22Rv1 (cell line): ENCODE measurements at regions not wholly inside any gene's neighbourhood (a gene's known extent, or its start where the extent isn't known, plus 50 kb on each side); places are given as distances from the start of the nearest gene placed in this dataset.

Experiments used
- H3K27ac ChIP-seq: fragments of 450-650 bp; 2 replicates; pipeline ENCODE4 v1.5.1; 2017
- ZFX ChIP-seq: fragments of 450-650 bp; IDR thresholded peaks from 2 replicates; pipeline ENCODE4 v1.6.1; 2017; ENCODE audit warnings: antibody characterized with exemption, borderline replicate concordance
- TF ChIP-seq, protein P1 (sequence below): fragments of 450-650 bp; IDR thresholded peaks from 2 replicates; pipeline ENCODE4 v1.5.1; 2017; ENCODE audit warnings: mild to moderate bottlenecking

DNA sequence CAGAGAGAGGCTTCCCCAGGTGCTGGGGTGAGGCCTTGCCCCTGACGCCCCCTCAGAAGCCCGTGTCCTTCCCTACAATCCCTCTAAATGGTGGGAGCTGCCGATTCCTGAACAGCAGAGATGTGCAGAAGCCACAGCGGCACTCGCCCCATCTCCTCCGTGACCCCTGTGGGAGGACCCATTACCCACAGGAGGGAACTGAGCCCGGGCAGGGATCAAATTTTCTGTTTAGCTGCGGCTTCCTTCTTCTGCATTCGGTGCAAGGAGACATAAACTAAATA lies 181.2 kb upstream of the RAB6C start:
- H3K27ac ChIP-seq = no peak overlapping the region
- no peak for TF ChIP-seq ZFX
- TF ChIP-seq, protein P1, sequence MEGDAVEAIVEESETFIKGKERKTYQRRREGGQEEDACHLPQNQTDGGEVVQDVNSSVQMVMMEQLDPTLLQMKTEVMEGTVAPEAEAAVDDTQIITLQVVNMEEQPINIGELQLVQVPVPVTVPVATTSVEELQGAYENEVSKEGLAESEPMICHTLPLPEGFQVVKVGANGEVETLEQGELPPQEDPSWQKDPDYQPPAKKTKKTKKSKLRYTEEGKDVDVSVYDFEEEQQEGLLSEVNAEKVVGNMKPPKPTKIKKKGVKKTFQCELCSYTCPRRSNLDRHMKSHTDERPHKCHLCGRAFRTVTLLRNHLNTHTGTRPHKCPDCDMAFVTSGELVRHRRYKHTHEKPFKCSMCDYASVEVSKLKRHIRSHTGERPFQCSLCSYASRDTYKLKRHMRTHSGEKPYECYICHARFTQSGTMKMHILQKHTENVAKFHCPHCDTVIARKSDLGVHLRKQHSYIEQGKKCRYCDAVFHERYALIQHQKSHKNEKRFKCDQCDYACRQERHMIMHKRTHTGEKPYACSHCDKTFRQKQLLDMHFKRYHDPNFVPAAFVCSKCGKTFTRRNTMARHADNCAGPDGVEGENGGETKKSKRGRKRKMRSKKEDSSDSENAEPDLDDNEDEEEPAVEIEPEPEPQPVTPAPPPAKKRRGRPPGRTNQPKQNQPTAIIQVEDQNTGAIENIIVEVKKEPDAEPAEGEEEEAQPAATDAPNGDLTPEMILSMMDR = no peak

DNA sequence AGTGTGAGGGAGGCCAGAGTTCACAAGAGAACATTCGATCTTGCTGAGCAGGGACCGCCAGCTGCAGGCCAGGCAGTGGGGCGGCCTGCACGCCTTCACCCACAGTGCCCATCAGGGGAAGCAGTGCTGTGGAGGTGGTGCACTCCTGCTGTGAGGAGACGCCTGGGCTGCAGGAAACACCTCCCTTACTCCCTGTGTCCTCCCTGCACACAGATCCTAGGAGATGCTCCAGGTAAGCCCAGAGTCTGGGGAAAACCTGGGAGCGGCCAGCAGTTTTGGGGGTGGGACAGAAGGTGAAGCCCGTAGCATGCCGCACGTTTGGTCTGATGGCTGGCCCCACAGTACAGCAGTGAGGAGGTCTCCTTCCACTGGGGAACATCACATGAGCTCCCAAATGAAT lies 180.8 kb upstream of the RAB6C start:
- H3K27ac ChIP-seq = no peak overlapping the region
- TF ChIP-seq, protein P1 = no peak
- no peak for TF ChIP-seq ZFX

DNA sequence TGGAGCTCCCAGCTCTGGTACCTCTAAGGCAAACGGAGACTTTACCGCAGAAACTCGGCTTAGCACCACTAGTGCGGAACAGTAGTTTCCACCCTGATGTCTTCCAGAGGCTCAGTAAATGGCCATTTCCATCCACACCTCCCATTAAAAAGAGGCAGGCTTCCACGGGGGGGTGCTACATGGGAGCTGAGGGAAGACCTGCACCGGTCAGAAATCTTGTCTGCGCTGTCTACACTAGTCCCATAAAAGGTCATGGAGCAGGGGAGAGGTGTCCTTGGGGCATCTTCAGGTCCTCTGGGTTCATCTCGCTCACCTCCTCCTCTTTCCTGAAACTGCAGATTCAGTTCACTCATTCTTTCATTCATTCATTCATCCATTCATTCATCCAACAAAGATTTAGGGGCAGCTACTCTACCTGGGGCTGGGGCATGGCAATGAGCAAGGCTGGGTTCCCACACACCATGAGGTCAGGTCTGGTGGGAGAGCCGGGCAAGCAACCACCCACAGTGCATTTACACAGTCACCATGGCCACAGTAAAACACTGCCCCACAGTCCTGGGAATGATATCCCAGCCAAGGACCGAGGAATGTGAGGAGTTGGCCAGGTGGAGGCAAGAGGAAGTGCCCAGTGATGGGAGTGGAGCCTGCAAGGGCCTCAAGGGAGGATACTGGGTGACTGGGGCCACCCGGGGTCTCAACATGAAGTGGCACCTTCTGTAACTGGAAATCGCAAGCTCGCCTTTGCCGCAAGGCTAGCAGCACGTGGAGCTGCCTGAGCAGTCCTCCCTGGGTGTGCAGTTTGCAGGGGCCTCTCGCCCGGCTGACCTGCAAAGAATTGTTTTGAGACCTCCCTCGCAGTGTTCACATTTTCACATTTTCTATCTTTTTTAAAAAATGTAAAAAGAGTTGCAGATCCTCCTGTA lies 180.2 kb upstream of the RAB6C start:
- TF ChIP-seq, protein P1 = no peak
- no peak for TF ChIP-seq ZFX
- H3K27ac ChIP-seq = no peak overlapping the region

DNA sequence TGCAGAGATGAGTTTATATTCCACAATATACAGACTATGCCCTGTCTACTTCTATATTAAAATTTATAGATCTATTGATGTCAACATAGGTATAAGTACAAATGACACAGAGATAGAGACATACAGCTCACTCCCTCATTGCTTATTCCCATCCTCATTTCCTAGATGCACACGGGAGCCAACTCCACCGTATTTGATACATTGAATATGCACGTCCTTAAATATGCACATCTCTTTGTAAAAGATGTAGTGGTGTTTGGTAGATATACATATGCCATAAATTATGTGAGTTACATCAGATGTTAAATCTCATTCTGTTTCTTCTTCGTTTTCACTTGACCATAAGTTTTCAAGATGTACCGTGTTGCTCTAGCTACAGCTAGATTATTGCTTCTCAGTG lies 179.2 kb upstream of the RAB6C start:
- H3K27ac ChIP-seq = no peak overlapping the region
- TF ChIP-seq ZFX = no peak
- TF ChIP-seq, protein P1 = no peak

DNA sequence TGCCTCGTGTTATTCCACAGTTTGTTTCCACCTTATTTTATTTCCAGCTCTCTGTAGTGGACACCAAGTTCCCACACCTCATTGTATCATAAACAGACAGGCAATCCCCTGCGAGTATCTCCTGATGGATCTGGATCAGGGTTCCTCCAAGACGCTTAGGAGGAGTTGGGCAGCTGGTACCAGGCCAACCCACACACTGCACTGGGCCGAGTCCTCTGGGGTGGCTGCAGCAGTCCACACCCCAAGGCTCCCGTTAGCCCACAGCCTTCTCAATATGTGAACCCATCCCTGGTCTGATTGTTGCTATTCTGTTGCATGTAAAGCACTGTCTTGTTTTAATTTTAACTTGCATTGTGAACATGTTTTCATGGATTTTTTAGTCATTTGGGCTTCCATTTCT lies 178.8 kb upstream of the RAB6C start:
- no peak overlapping the region for H3K27ac ChIP-seq
- TF ChIP-seq, protein P1 = no peak
- TF ChIP-seq ZFX = no peak

DNA sequence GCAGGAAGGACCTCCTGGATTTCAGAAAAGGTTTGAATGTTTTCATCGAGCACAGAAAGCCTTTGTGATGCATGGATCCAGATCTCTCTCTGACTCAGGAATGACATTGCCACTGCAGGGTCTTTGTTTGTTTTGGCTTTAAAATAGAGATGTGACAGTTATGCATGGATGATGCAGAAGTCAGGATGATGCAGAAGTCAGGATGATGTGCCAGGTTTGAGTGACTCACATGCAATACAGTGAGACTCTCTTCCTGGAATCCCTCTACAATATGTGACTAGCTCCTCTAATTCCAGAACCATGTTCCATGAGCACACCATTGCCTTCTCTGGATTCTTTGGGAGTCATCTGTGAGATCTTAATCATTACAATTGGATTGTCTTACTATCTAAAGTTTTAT lies 177.9 kb upstream of the RAB6C start:
- TF ChIP-seq, protein P1 = no peak
- TF ChIP-seq ZFX = no peak
- no peak overlapping the region for H3K27ac ChIP-seq

DNA sequence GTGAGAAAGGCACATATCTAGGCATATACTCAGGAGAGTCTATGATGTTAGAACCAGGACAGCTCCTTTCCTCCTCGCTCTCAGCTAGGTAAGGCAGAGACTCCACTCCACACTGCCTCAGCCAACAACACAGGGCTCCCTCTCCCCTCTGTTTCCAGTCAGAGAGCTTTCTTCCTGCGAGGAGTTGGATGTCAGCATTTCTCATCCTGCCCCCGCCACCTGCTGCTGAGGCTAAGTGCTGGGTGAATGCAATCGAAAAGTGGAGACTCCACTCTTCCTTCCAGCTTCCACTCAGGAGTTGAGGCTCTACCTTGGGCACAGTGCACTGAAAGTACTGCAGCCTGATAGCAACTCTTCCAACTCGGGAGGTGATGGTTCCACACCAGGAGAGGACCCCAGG lies 177.2 kb upstream of the RAB6C start:
- TF ChIP-seq, protein P1 = no peak
- TF ChIP-seq ZFX = no peak
- H3K27ac ChIP-seq = no peak overlapping the region
